ENCODE measurements at regions not wholly inside any gene's neighbourhood (a gene's known extent, or its start where the extent isn't known, plus 50 kb on each side); places are given as distances from the start of the nearest gene placed in this dataset.

GRCh38 chr6:134593887-134594286 lies 276.0 kb upstream of the SGK1 start:
- Mint-ChIP-seq H3K4me1 (ENCODE audit: low read depth) (peaks cover 3% of the 10 kb centered on the region), H3K27ac (no peak overlapping the region), H3K4me3 (no peak overlapping the region), H3K9me3 (no peaks in the 10 kb centered on the region), H3K27me3 (no peaks in the 10 kb centered on the region), H3K36me3 (ENCODE audit: low read depth) (no peaks in the 10 kb centered on the region)
- POLR2A ChIA-PET: interaction anchor here (0.6 to 0.7 kb wide), 2 partner anchors 253 to 1971 kb away, joined by 3 read pairs; no protein-coding TSS in a partner anchor
- ATAC-seq (no peak), DNase-seq (no peak)
- TF ChIP-seq CTCF (IDR thresholded peaks at IDR 0.05): no peak
- intact Hi-C loops (cut with micrococcal nuclease): no loop called here
- CTCF ChIA-PET: no interaction called here

GRCh38 chr6:134593442-134593841 lies 275.5 kb upstream of the SGK1 start:
- H3K27ac Mint-ChIP-seq: no peak overlapping the region
- no peak for ATAC-seq
- H3K36me3 Mint-ChIP-seq (ENCODE audit: low read depth): no peaks in the 10 kb centered on the region
- CTCF ChIA-PET: no interaction called here
- DNase-seq: no peak
- H3K4me1 Mint-ChIP-seq (ENCODE audit: low read depth): peaks cover 3% of the 10 kb centered on the region
- no peak for TF ChIP-seq CTCF (IDR thresholded peaks at IDR 0.05)
- H3K9me3 Mint-ChIP-seq: no peaks in the 10 kb centered on the region
- POLR2A ChIA-PET: interaction anchor here (0.6 to 0.7 kb wide), 2 partner anchors 253 to 1972 kb away, joined by 3 read pairs; no protein-coding TSS in a partner anchor
- intact Hi-C loops (cut with micrococcal nuclease): no loop called here
- H3K4me3 Mint-ChIP-seq: no peak overlapping the region
- H3K27me3 Mint-ChIP-seq: no peaks in the 10 kb centered on the region

- intact Hi-C loops (cut with micrococcal nuclease): no loop called here
- DNase-seq: no peak
- ChIA-PET POLR2A (interaction anchor here (0.7 kb wide), 1 partner anchor 1972 kb away, joined by 3 read pairs; no protein-coding TSS in a partner anchor), CTCF (no interaction called here)
- H3K27ac Mint-ChIP-seq: no peak overlapping the region
- H3K9me3 Mint-ChIP-seq: no peaks in the 10 kb centered on the region
- H3K36me3 Mint-ChIP-seq (ENCODE audit: low read depth): no peaks in the 10 kb centered on the region
- no peak for TF ChIP-seq CTCF (IDR thresholded peaks at IDR 0.05)
- no peak for ATAC-seq
- H3K27me3 Mint-ChIP-seq: no peaks in the 10 kb centered on the region
- no peak overlapping the region for H3K4me3 Mint-ChIP-seq
- H3K4me1 Mint-ChIP-seq (ENCODE audit: low read depth): peaks cover 3% of the 10 kb centered on the region
Measured at GRCh38 chr6:134593024-134593423, 275.1 kb upstream of the SGK1 start.

- peaks cover 3% of the 10 kb centered on the region for H3K4me1 Mint-ChIP-seq (ENCODE audit: low read depth)
- no peak for TF ChIP-seq CTCF (IDR thresholded peaks at IDR 0.05)
- POLR2A ChIA-PET: interaction anchor here (0.7 kb wide), 1 partner anchor 8 kb away, joined by 3 read pairs; no protein-coding TSS in a partner anchor
- no peak for ATAC-seq
- no peaks in the 10 kb centered on the region for H3K27me3 Mint-ChIP-seq
- no peak overlapping the region for H3K4me3 Mint-ChIP-seq
- no peaks in the 10 kb centered on the region for H3K36me3 Mint-ChIP-seq (ENCODE audit: low read depth)
- intact Hi-C loops (cut with micrococcal nuclease): no loop called here
- no peak overlapping the region for H3K27ac Mint-ChIP-seq
- no peaks in the 10 kb centered on the region for H3K9me3 Mint-ChIP-seq
- CTCF ChIA-PET: interaction anchor here (0.6 to 1.1 kb wide), 3 partner anchors 32 to 466 kb away, joined by 3 read pairs; no protein-coding TSS in a partner anchor
- DNase-seq: no peak
Measured at GRCh38 chr6:134590449-134590848, 272.5 kb upstream of the SGK1 start.

GRCh38 chr6:134590004-134590403 lies 272.1 kb upstream of the SGK1 start:
- Mint-ChIP-seq H3K9me3 (no peaks in the 10 kb centered on the region), H3K36me3 (ENCODE audit: low read depth) (no peaks in the 10 kb centered on the region), H3K4me1 (ENCODE audit: low read depth) (peaks cover 2% of the 10 kb centered on the region), H3K27ac (no peak overlapping the region), H3K27me3 (no peaks in the 10 kb centered on the region), H3K4me3 (no peak overlapping the region)
- ChIA-PET POLR2A (interaction anchor here (0.7 kb wide), 1 partner anchor 7 kb away, joined by 3 read pairs; no protein-coding TSS in a partner anchor), CTCF (interaction anchor here (1.0 to 1.1 kb wide), 2 partner anchors 33 to 466 kb away, joined by 3 read pairs; no protein-coding TSS in a partner anchor)
- no peak for TF ChIP-seq CTCF (IDR thresholded peaks at IDR 0.05)
- intact Hi-C loops (cut with micrococcal nuclease): no loop called here
- ATAC-seq (no peak), DNase-seq (no peak)
